ENCODE measurements at regions not wholly inside any gene's neighbourhood (a gene's known extent, or its start where the extent isn't known, plus 50 kb on each side); places are given as distances from the start of the nearest gene placed in this dataset.
"Not testable (repeated sequence)": the region's sequence is repeated elsewhere in the genome, so short reads cannot be mapped to it uniquely, and the experiment has no call there.

GRCh38 chr9:7739595-7739994 is 60.0 kb downstream of the DMAC1 start:
- DNase-seq (no peak), ATAC-seq (no peak)
- no peak for TF ChIP-seq CTCF (IDR thresholded peaks at IDR 0.05)
- Histone ChIP-seq H3K27ac (no peak overlapping the region), H3K36me3 (no peaks in the 10 kb centered on the region), H3K4me1 (no peaks in the 10 kb centered on the region), H3K27me3 (no peaks in the 10 kb centered on the region), H3K4me3 (no peak overlapping the region), H3K9me3 (no peaks in the 10 kb centered on the region)
- intact Hi-C loops (cut with DNase I) = no loop called here

GRCh38 chr9:7735311-7735710 is 64.3 kb downstream of the DMAC1 start:
- intact Hi-C loops (cut with DNase I) = no loop called here
- Histone ChIP-seq H3K4me3 (no peak overlapping the region), H3K27me3 (no peaks in the 10 kb centered on the region), H3K9me3 (no peaks in the 10 kb centered on the region), H3K4me1 (no peaks in the 10 kb centered on the region), H3K36me3 (no peaks in the 10 kb centered on the region), H3K27ac (no peak overlapping the region)
- DNase-seq = no peak
- no peak for TF ChIP-seq CTCF (IDR thresholded peaks at IDR 0.05)
- ATAC-seq = no peak

DNA sequence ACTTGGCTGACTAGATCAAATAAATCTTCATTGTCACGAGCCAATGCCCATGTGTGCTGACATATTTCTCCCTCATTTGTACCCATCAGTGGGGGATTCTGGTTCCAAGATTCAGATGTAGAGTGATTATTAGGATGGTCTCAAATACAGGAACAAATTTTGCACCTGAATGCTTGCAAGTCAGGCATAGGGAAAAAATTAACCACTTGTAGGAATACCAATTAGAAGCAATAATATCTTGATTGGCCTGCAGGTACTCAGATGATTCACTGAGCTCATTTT is 69.5 kb downstream of the DMAC1 start:
- ATAC-seq = no peak

GRCh38 chr9:7729371-7730163 is 70.0 kb downstream of the DMAC1 start:
- TF ChIP-seq CTCF (IDR thresholded peaks at IDR 0.05) = no peak
- DNase-seq = no peak
- intact Hi-C loops (cut with DNase I) = no loop called here

More for the DNA sequence above, 69.5 kb downstream of the DMAC1 start:
- no peaks in the 10 kb centered on the region for H3K4me1 ChIP-seq
- no peak for DNase-seq
- H3K27ac ChIP-seq = no peak overlapping the region
- TF ChIP-seq CTCF (IDR thresholded peaks at IDR 0.05) = no peak
- intact Hi-C loops (cut with DNase I) = no loop called here
- no peaks in the 10 kb centered on the region for H3K27me3 ChIP-seq
- H3K4me3 ChIP-seq = no peak overlapping the region
- no peaks in the 10 kb centered on the region for H3K36me3 ChIP-seq
- H3K9me3 ChIP-seq = no peaks in the 10 kb centered on the region

GRCh38 chr9:7721291-7721690 is 78.3 kb downstream of the DMAC1 start:
- Histone ChIP-seq H3K9me3 (no peaks in the 10 kb centered on the region), H3K4me1 (no peaks in the 10 kb centered on the region), H3K27ac (no peak overlapping the region), H3K4me3 (no peak overlapping the region), H3K36me3 (no peaks in the 10 kb centered on the region), H3K27me3 (no peaks in the 10 kb centered on the region)
- no peak for TF ChIP-seq CTCF (IDR thresholded peaks at IDR 0.05)
- DNase-seq (no peak), ATAC-seq (no peak)
- intact Hi-C loops (cut with DNase I) = no loop called here

More at GRCh38 chr9:7729371-7730163, 70.0 kb downstream of the DMAC1 start:
- Histone ChIP-seq H3K4me3 (no peak overlapping the region), H3K9me3 (no peaks in the 10 kb centered on the region), H3K4me1 (no peaks in the 10 kb centered on the region), H3K27me3 (no peaks in the 10 kb centered on the region), H3K36me3 (no peaks in the 10 kb centered on the region), H3K27ac (no peak overlapping the region)
- ATAC-seq = no peak

- H3K27me3 ChIP-seq; DNase-seq; H3K4me3 ChIP-seq; H3K27ac ChIP-seq; H3K4me1 ChIP-seq; H3K9me3 ChIP-seq; ATAC-seq; H3K36me3 ChIP-seq; intact Hi-C loops (cut with DNase I): not testable (repeated sequence)
Observed at GRCh38 chr9:7713088-7713487, 86.5 kb downstream of the DMAC1 start.
